Liver (tissue), 7 donors: ENCODE measurements at regions not wholly inside any gene's neighbourhood (a gene's known extent, or its start where the extent isn't known, plus 50 kb on each side); places are given as distances from the start of the nearest gene placed in this dataset.

ENCODE experiments used
- DNase-seq: peaks from one replicate; pipeline ENCODE4 v3.0.0-alpha.2; 2017; ENCODE audit warnings: low spot score
- H3K27ac ChIP-seq, 2 donors: one replicate each; pipeline ENCODE4 v1.7.0; 2013; ENCODE audit warnings: inconsistent platforms in 2 of 2, low read length in 2 of 2, control low read depth in 1 of 2, low read depth in 1 of 2, mild to moderate bottlenecking in 1 of 2
- H3K27me3 ChIP-seq, 4 donors: one replicate each; pipeline versions ENCODE4 v1.6.1 to v1.7.0; 2013; ENCODE audit warnings: low read length in 3 of 4, inconsistent platforms in 1 of 4, mild to moderate bottlenecking in 1 of 4, moderate library complexity in 1 of 4; ENCODE audit not compliant: control insufficient read depth in 4 of 4, insufficient read depth in 4 of 4
- H3K36me3 ChIP-seq, 4 donors: one replicate each; pipeline versions ENCODE4 v1.6.1 to v1.7.0; 2013; ENCODE audit warnings: low read length in 3 of 4, mild to moderate bottlenecking in 3 of 4, low read depth in 1 of 4, moderate library complexity in 1 of 4; ENCODE audit not compliant: control insufficient read depth in 4 of 4, insufficient read depth in 3 of 4
- H3K4me1 ChIP-seq, 4 donors: one replicate each; pipeline versions ENCODE4 v1.6.1 to v1.7.0; 2013; ENCODE audit warnings: low read length in 3 of 4, mild to moderate bottlenecking in 3 of 4, moderate library complexity in 1 of 4; ENCODE audit not compliant: control insufficient read depth in 4 of 4, insufficient read depth in 4 of 4
- H3K4me3 ChIP-seq, 3 donors: one replicate each; pipeline versions ENCODE4 v1.6.1 to v1.7.0; 2013; ENCODE audit warnings: low read length in 3 of 3, control low read depth in 1 of 3, low read depth in 1 of 3, mild to moderate bottlenecking in 1 of 3
- H3K9ac ChIP-seq, 2 donors: one replicate each; pipeline ENCODE4 v1.7.0; 2013; ENCODE audit warnings: low read length in 2 of 2, mild to moderate bottlenecking in 2 of 2, moderate library complexity in 2 of 2, control low read depth in 1 of 2, low read depth in 1 of 2
- H3K9me3 ChIP-seq, 4 donors: one replicate each; pipeline versions ENCODE4 v1.6.1 to v1.7.0; 2013; ENCODE audit warnings: low read length in 3 of 4; ENCODE audit not compliant: control insufficient read depth in 4 of 4
- FOXA2 ChIP-seq: IDR thresholded peaks from 2 replicates; pipeline ENCODE4 v1.6.1; 2016; ENCODE audit warnings: antibody characterized with exemption
- HNF4A ChIP-seq, 2 donors: conservative IDR thresholded peaks; 2 replicates each; pipeline ENCODE4 v1.6.1; 2016; ENCODE audit warnings: antibody characterized with exemption in 2 of 2, mild to moderate bottlenecking in 2 of 2
- HNF4G ChIP-seq: IDR thresholded peaks from 2 replicates; pipeline ENCODE4 v1.6.1; 2016; ENCODE audit warnings: antibody characterized with exemption
- JUND ChIP-seq, 2 donors: IDR thresholded peaks; 2 replicates each; pipeline ENCODE4 v1.6.1; 2016; ENCODE audit warnings: antibody characterized with exemption in 2 of 2
- NR2F2 ChIP-seq: IDR thresholded peaks from 2 replicates; pipeline ENCODE4 v1.6.1; 2016; ENCODE audit warnings: antibody characterized with exemption
- RAD21 ChIP-seq, 2 donors: IDR thresholded peaks; 2 replicates each; pipeline ENCODE4 v1.6.1; 2016; ENCODE audit warnings: antibody characterized with exemption in 2 of 2, mild to moderate bottlenecking in 2 of 2
- SP1 ChIP-seq: IDR thresholded peaks from 2 replicates; pipeline ENCODE4 v1.6.1; 2018; ENCODE audit warnings: antibody characterized with exemption, mild to moderate bottlenecking
- TAF1 ChIP-seq: conservative IDR thresholded peaks from 2 replicates; pipeline ENCODE4 v1.6.1; 2016; ENCODE audit warnings: antibody characterized with exemption, mild to moderate bottlenecking
- YY1 ChIP-seq: IDR thresholded peaks from 2 replicates; pipeline ENCODE4 v1.6.1; 2016; ENCODE audit warnings: antibody characterized with exemption, mild to moderate bottlenecking
- WGBS: extraction: QIAGEN DNeasy Blood & Tissue Kit; methylation state at CpG from one replicate; pipeline ENCODE4 v1.1.7; 2013; 5-methylcytosine and 5-hydroxymethylcytosine counted together
- TF ChIP-seq, protein P1 (sequence below): IDR thresholded peaks from 2 replicates; pipeline ENCODE4 v1.6.1; 2016; ENCODE audit warnings: antibody characterized with exemption
- TF ChIP-seq, protein P2 (sequence below): IDR thresholded peaks from 2 replicates; pipeline ENCODE4 v1.6.1; 2016; ENCODE audit warnings: antibody characterized with exemption, mild to moderate bottlenecking
- TF ChIP-seq, protein P3 (sequence below): IDR thresholded peaks from 2 replicates; pipeline ENCODE4 v1.6.1; 2016; ENCODE audit warnings: antibody characterized with exemption
- donor health status: healthy.
- donor health status: healthy.
- donor health status: healthy.
- donor health status: healthy.

DNA sequence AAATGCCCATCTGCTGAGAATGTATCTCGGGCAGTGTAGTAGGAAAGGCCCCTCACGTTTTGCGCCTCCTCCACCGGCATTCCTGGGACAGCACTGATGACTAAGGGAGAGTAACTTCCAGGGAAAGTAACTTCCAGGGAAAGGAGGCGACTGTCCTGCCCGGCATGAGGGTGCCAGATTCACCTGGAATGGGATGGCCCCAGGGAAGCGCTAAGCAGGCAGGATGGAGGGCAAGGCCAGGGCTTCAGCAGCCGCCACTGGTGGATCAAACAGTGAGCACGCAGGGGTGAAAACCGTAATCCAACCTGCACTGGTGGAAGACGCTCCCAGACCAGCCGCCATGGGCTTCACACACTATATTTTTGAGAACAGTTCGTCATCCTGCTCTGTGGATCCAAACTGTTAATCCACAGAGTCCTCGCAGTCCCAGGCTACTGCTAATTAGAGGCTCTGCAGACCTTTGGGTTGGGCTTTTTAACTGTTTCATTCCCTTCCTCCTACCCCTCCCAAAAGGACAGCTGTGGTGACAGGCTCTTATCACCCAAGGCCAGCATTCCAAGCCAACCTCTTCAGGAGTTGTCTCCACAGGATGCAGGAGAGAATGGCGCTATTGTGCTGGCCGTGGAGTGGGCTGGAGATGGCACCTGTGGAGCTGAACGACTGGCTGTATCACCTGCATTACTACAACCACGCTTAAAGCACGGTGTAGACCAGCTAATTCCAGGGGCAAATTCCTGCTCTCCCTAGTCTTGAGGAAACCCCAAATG lies 178.9 kb downstream of the DLL1 start:
- Histone ChIP-seq H3K9me3 (no peaks in the 10 kb centered on the region), H3K36me3 (no peaks in the 10 kb centered on the region), H3K9ac (no peak overlapping the region), H3K27ac (no peak overlapping the region), H3K4me3 (no peak overlapping the region), H3K27me3 (no peaks in the 10 kb centered on the region), H3K4me1 (peaks cover 0 to 2% (median 0%) of the 10 kb centered on the region in 4 donors)
- TF ChIP-seq, protein P1, sequence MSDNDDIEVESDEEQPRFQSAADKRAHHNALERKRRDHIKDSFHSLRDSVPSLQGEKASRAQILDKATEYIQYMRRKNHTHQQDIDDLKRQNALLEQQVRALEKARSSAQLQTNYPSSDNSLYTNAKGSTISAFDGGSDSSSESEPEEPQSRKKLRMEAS, result no peak
- no peak for TF ChIP-seq SP1
- no peak for TF ChIP-seq JUND (IDR thresholded peaks at IDR 0.05)
- TF ChIP-seq, protein P2, sequence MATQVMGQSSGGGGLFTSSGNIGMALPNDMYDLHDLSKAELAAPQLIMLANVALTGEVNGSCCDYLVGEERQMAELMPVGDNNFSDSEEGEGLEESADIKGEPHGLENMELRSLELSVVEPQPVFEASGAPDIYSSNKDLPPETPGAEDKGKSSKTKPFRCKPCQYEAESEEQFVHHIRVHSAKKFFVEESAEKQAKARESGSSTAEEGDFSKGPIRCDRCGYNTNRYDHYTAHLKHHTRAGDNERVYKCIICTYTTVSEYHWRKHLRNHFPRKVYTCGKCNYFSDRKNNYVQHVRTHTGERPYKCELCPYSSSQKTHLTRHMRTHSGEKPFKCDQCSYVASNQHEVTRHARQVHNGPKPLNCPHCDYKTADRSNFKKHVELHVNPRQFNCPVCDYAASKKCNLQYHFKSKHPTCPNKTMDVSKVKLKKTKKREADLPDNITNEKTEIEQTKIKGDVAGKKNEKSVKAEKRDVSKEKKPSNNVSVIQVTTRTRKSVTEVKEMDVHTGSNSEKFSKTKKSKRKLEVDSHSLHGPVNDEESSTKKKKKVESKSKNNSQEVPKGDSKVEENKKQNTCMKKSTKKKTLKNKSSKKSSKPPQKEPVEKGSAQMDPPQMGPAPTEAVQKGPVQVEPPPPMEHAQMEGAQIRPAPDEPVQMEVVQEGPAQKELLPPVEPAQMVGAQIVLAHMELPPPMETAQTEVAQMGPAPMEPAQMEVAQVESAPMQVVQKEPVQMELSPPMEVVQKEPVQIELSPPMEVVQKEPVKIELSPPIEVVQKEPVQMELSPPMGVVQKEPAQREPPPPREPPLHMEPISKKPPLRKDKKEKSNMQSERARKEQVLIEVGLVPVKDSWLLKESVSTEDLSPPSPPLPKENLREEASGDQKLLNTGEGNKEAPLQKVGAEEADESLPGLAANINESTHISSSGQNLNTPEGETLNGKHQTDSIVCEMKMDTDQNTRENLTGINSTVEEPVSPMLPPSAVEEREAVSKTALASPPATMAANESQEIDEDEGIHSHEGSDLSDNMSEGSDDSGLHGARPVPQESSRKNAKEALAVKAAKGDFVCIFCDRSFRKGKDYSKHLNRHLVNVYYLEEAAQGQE, result no peak
- TF ChIP-seq, protein P3, sequence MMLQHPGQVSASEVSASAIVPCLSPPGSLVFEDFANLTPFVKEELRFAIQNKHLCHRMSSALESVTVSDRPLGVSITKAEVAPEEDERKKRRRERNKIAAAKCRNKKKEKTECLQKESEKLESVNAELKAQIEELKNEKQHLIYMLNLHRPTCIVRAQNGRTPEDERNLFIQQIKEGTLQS, result no peak
- no peak for TF ChIP-seq TAF1
- no peak for TF ChIP-seq FOXA2
- TF ChIP-seq YY1, result no peak
- 73% methylated on average over 19 of the region's 19 CpGs for WGBS
- no peak for DNase-seq

DNA sequence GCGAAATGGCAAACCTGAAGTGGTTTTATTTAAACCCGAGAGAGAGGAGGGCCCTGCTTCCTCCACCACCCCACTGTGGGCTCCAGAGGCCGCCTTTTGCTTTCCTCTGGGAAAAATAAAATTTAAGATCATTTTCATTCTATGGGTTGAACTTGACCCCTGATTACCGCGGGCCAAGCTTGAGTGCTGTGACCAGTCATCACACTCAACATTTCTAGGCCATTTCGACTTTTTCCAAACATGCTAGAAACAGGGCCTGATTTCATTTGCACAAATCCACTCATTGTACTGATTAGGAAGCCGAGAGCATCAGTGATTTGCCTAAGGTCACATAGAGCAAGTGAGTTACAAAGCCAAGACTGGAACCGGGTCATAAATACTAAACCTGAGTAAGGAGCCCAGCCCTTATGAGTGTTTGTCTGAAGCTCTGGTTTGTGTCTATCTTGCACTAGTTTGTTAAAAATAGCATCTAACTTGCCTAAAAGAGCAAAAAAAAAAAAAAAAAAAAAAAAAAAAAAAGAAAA lies 179.7 kb downstream of the DLL1 start:
- no peaks in the 10 kb centered on the region for H3K27me3 ChIP-seq
- H3K27ac ChIP-seq, result no peak overlapping the region
- TF ChIP-seq TAF1 (no peak), HNF4G (no peak), SP1 (peak; percentile 7), NR2F2 (peak; percentile 91), HNF4A (conservative IDR thresholded peaks at IDR 0.05) (no peak), RAD21 (IDR thresholded peaks at IDR 0.05) (peak in 1 of 2 donors; percentile 18)
- WGBS, result 85% methylated on average over 8 of the region's 8 CpGs
- no peak for DNase-seq
- no peaks in the 10 kb centered on the region for H3K9me3 ChIP-seq
- no peak overlapping the region for H3K9ac ChIP-seq
- H3K36me3 ChIP-seq, result no peaks in the 10 kb centered on the region
- no peaks in the 10 kb centered on the region for H3K4me1 ChIP-seq
- H3K4me3 ChIP-seq, result no peak overlapping the region
